ENCODE measurements at regions not wholly inside any gene's neighbourhood (a gene's known extent, or its start where the extent isn't known, plus 50 kb on each side); places are given as distances from the start of the nearest gene placed in this dataset.

GRCh38 chr2:14513903-14514302 is 118.6 kb upstream of the LRATD1 start:
- H3K4me1 ChIP-seq (ENCODE audit: insufficient read depth, low read length), result no peaks in the 10 kb centered on the region
- H3K9me3 ChIP-seq (ENCODE audit: low read length), result peaks cover 61% of the 10 kb centered on the region
- in situ Hi-C loops (cut with HindIII; ENCODE audit: extremely low pct_ligation_motif_present, low pct_unique_long_range_greater_than_20kb), result no loop called here
- no peaks in the 10 kb centered on the region for H3K27me3 ChIP-seq (ENCODE audit: control insufficient read depth in 1 of 2, insufficient read depth in 2 of 2, low read length in 2 of 2)
- intact Hi-C loops (cut with micrococcal nuclease; ENCODE audit: unreplicated experiment), result no loop called here
- H3K36me3 ChIP-seq (replicated peaks in 1 of 2; ENCODE audit: control insufficient read depth in 1 of 2, insufficient read depth in 2 of 2, low read length in 2 of 2), result no peaks in the 10 kb centered on the region
- ATAC-seq, result no peak
- no peak overlapping the region for H3K27ac ChIP-seq (ENCODE audit: extremely low read length, insufficient read depth, low read length)
- H4K20me1 ChIP-seq (ENCODE audit: insufficient read depth, low read length), result no peaks in the 10 kb centered on the region
- no peaks in the 10 kb centered on the region for H3K79me2 ChIP-seq (ENCODE audit: insufficient read depth, low read length)
- CTCF ChIA-PET (ENCODE audit: low intra/inter-chr PET ratio, low total read pairs), result no interaction called here
- no peak overlapping the region for H3K4me2 ChIP-seq (ENCODE audit: low read depth, low read length)
- no peak for DNase-seq (ENCODE audit: low spot score)
- H3K4me3 ChIP-seq (replicated peaks in 1 of 3; ENCODE audit: insufficient read depth in 1 of 3, low read depth in 2 of 3, low read length in 3 of 3), result no peak overlapping the region
- POLR2A ChIA-PET, result no interaction called here
- BruUV-seq (replicated peaks), result no TSS peak
- no peak for FAIRE-seq
- no peak overlapping the region for H3K9ac ChIP-seq (ENCODE audit: insufficient read depth, low read depth, low read length)
- no peak overlapping the region for H2AFZ ChIP-seq (ENCODE audit: low read length)
- WGBS (ENCODE audit: low lambda C conversion rate), result 6% methylated on average over 1 of the region's 1 CpG
- TF ChIP-seq RFXANK (CRISPR knock-in tag; IDR thresholded peaks at IDR 0.05) (no peak), ZZZ3 (CRISPR knock-in tag; IDR thresholded peaks at IDR 0.05; ENCODE audit: borderline replicate concordance) (no peak), ZNF746 (CRISPR knock-in tag; IDR thresholded peaks at IDR 0.05) (no peak), ZNF788 (CRISPR knock-in tag; IDR thresholded peaks at IDR 0.05; ENCODE audit: borderline replicate concordance) (no peak), ZFP82 (CRISPR knock-in tag; IDR thresholded peaks at IDR 0.05; ENCODE audit: borderline replicate concordance) (no peak), SOX13 (IDR thresholded peaks at IDR 0.05) (no peak), SOX13 (CRISPR knock-in tag; conservative IDR thresholded peaks at IDR 0.05 in 1 of 2, IDR thresholded peaks at IDR 0.05 in 1 of 2) (no peak), ARID2 (CRISPR knock-in tag; IDR thresholded peaks at IDR 0.05; ENCODE audit: borderline replicate concordance) (no peak), HOXA9 (CRISPR knock-in tag; IDR thresholded peaks at IDR 0.05; ENCODE audit: borderline replicate concordance) (no peak), NFKB2 (CRISPR knock-in tag; IDR thresholded peaks at IDR 0.05; ENCODE audit: borderline replicate concordance) (no peak)
- TF ChIP-seq, protein P1, sequence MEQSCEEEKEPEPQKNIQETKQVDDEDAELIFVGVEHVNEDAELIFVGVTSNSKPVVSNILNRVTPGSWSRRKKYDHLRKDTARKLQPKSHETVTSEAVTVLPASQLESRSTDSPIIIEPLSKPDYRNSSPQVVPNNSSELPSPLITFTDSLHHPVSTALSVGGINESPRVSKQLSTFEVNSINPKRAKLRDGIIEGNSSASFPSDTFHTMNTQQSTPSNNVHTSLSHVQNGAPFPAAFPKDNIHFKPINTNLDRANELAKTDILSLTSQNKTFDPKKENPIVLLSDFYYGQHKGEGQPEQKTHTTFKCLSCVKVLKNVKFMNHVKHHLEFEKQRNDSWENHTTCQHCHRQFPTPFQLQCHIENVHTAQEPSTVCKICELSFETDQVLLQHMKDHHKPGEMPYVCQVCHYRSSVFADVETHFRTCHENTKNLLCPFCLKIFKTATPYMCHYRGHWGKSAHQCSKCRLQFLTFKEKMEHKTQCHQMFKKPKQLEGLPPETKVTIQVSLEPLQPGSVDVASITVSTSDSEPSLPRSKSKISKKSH (CRISPR knock-in tag; IDR thresholded peaks at IDR 0.05; ENCODE audit: borderline replicate concordance), result no peak
- TF ChIP-seq, protein P2, sequence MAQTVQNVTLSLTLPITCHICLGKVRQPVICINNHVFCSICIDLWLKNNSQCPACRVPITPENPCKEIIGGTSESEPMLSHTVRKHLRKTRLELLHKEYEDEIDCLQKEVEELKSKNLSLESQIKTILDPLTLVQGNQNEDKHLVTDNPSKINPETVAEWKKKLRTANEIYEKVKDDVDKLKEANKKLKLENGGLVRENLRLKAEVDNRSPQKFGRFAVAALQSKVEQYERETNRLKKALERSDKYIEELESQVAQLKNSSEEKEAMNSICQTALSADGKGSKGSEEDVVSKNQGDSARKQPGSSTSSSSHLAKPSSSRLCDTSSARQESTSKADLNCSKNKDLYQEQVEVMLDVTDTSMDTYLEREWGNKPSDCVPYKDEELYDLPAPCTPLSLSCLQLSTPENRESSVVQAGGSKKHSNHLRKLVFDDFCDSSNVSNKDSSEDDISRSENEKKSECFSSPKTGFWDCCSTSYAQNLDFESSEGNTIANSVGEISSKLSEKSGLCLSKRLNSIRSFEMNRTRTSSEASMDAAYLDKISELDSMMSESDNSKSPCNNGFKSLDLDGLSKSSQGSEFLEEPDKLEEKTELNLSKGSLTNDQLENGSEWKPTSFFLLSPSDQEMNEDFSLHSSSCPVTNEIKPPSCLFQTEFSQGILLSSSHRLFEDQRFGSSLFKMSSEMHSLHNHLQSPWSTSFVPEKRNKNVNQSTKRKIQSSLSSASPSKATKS (CRISPR knock-in tag; IDR thresholded peaks at IDR 0.05), result no peak
- TF ChIP-seq, protein P3, sequence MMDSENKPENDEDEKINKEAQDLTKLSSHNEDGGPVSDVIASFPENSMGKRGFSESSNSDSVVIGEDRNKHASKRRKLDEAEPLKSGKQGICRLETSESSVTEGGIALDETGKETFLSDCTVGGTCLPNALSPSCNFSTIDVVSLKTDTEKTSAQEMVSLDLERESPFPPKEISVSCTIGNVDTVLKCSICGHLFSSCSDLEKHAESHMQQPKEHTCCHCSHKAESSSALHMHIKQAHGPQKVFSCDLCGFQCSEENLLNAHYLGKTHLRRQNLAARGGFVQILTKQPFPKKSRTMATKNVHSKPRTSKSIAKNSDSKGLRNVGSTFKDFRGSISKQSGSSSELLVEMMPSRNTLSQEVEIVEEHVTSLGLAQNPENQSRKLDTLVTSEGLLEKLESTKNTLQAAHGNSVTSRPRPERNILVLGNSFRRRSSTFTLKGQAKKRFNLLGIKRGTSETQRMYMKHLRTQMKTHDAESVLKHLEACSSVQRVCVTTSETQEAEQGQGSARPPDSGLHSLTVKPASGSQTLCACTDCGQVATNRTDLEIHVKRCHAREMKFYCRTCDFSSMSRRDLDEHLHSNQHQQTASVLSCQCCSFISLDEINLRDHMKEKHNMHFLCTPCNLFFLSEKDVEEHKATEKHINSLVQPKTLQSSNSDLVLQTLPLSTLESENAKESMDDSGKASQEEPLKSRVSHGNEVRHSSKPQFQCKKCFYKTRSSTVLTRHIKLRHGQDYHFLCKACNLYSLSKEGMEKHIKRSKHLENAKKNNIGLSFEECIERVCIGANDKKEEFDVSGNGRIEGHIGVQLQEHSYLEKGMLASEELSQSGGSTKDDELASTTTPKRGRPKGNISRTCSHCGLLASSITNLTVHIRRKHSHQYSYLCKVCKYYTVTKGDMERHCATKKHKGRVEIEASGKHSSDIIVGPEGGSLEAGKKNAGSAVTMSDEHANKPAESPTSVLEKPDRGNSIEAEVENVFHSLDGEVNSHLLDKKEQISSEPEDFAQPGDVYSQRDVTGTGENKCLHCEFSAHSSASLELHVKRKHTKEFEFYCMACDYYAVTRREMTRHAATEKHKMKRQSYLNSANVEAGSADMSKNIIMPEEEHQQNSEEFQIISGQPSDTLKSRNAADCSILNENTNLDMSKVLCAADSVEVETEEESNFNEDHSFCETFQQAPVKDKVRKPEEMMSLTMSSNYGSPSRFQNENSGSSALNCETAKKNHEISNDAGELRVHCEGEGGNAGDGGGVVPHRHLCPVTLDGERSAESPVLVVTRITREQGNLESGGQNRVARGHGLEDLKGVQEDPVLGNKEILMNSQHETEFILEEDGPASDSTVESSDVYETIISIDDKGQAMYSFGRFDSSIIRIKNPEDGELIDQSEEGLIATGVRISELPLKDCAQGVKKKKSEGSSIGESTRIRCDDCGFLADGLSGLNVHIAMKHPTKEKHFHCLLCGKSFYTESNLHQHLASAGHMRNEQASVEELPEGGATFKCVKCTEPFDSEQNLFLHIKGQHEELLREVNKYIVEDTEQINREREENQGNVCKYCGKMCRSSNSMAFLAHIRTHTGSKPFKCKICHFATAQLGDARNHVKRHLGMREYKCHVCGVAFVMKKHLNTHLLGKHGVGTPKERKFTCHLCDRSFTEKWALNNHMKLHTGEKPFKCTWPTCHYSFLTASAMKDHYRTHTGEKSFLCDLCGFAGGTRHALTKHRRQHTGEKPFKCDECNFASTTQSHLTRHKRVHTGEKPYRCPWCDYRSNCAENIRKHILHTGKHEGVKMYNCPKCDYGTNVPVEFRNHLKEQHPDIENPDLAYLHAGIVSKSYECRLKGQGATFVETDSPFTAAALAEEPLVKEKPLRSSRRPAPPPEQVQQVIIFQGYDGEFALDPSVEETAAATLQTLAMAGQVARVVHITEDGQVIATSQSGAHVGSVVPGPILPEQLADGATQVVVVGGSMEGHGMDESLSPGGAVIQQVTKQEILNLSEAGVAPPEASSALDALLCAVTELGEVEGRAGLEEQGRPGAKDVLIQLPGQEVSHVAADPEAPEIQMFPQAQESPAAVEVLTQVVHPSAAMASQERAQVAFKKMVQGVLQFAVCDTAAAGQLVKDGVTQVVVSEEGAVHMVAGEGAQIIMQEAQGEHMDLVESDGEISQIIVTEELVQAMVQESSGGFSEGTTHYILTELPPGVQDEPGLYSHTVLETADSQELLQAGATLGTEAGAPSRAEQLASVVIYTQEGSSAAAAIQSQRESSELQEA (CRISPR knock-in tag; IDR thresholded peaks at IDR 0.05; ENCODE audit: not compliant biosample characterization), result no peak

All from HepG2 (cell line).